HG03196 (cell line): ENCODE measurements at regions not wholly inside any gene's neighbourhood (a gene's known extent, or its start where the extent isn't known, plus 50 kb on each side); places are given as distances from the start of the nearest gene placed in this dataset.
"Not testable (repeated sequence)": the region's sequence is repeated elsewhere in the genome, so short reads cannot be mapped to it uniquely, and the experiment has no call there.

Experiments
- ATAC-seq: cut with Tn5 transposase; IDR thresholded peaks from one replicate; pipeline ENCODE4 v1.9.1; 2021; ENCODE audit not compliant: unreplicated experiment

- no peak for ATAC-seq
These were observed 214.2 kb downstream of the MREG start for GRCh38 chr2:215799194-215799593.

- no peak for ATAC-seq
These were observed 215.7 kb downstream of the MREG start for GRCh38 chr2:215797676-215798075.

- no peak for ATAC-seq
These were observed 217.1 kb downstream of the MREG start for GRCh38 chr2:215796140-215796855.

GRCh38 chr2:215794829-215795546 lies 218.4 kb downstream of the MREG start:
- ATAC-seq = no peak

GRCh38 chr2:215793747-215794595 lies 219.4 kb downstream of the MREG start:
- peak; percentile 64 for ATAC-seq

- ATAC-seq = no peak
These were observed 221.8 kb downstream of the MREG start for GRCh38 chr2:215791481-215791937.

GRCh38 chr2:215790523-215791421 lies 222.6 kb downstream of the MREG start:
- ATAC-seq = no peak

- no peak for ATAC-seq
These were observed 225.7 kb downstream of the MREG start for GRCh38 chr2:215787565-215788178.

- no peak for ATAC-seq
These were observed 226.3 kb downstream of the MREG start for GRCh38 chr2:215787025-215787424.

- no peak for ATAC-seq
These were observed 229.0 kb downstream of the MREG start for GRCh38 chr2:215784371-215784783.

- ATAC-seq = not testable (repeated sequence)
These were observed 229.7 kb downstream of the MREG start for GRCh38 chr2:215783640-215784039.

GRCh38 chr2:215782965-215783364 lies 230.4 kb downstream of the MREG start:
- ATAC-seq = no peak

GRCh38 chr2:215782295-215782694 lies 231.1 kb downstream of the MREG start:
- ATAC-seq = no peak

- no peak for ATAC-seq
These were observed 232.3 kb downstream of the MREG start for GRCh38 chr2:215780907-215781685.

GRCh38 chr2:215780313-215780712 lies 233.0 kb downstream of the MREG start:
- ATAC-seq = no peak

GRCh38 chr2:215779912-215780311 lies 233.4 kb downstream of the MREG start:
- no peak for ATAC-seq

- ATAC-seq = no peak
These were observed 235.8 kb downstream of the MREG start for GRCh38 chr2:215777465-215778044.

- ATAC-seq = no peak
These were observed 238.2 kb downstream of the MREG start for GRCh38 chr2:215775106-215775505.

GRCh38 chr2:215773728-215774127 lies 239.6 kb downstream of the MREG start:
- no peak for ATAC-seq
